Caco-2 (cell line): ENCODE measurements at regions not wholly inside any gene's neighbourhood (a gene's known extent, or its start where the extent isn't known, plus 50 kb on each side); places are given as distances from the start of the nearest gene placed in this dataset.

Experiments
- BruUV-seq: library from RNA; stranded (reverse); fragments of 400-500 nt; replicated peaks from 2 replicates; lab custom pipeline; 2021; lab: Mats Ljungman, UMichigan
- CTCF ChIA-PET: fragments of 300-600 bp; sonication (Branson Sonifier 250); formaldehyde crosslinking; loops from one replicate; lab custom pipeline; 2022; ENCODE audit warnings: antibody characterized with exemption; lab: Charles Lee
- POLR2A ChIA-PET: fragments of 300-600 bp; sonication (Branson Sonifier 250); formaldehyde crosslinking; loops from one replicate; lab custom pipeline; 2022; ENCODE audit warnings: antibody characterized with exemption; lab: Charles Lee
- DNase-seq, 2 experiments: peaks; one replicate each; pipeline versions ENCODE4 v3.0.0 to v3.0.0-alpha.2; 2020 to 2022
- H3K27me3 ChIP-seq: replicated peaks from 2 replicates; pipeline ENCODE4 v1.6.0; 2011; ENCODE audit warnings: low read length; ENCODE audit not compliant: control insufficient read depth, insufficient read depth
- H3K36me3 ChIP-seq: 2 replicates; pipeline ENCODE4 v1.5.1; 2011; ENCODE audit warnings: low read length; ENCODE audit not compliant: control insufficient read depth, insufficient read depth
- H3K4me1 ChIP-seq: fragments of 250-450 bp; sonication (Bioruptor Pico); 2 replicates; pipeline ENCODE4 v1.5.1; 2020; ENCODE audit warnings: mild to moderate bottlenecking
- H3K4me3 ChIP-seq: 2 replicates; pipeline ENCODE4 v1.5.1; 2011; ENCODE audit warnings: low read depth, mild to moderate bottlenecking, control low read depth, low read length
- H3K9me3 ChIP-seq: fragments of 250-450 bp; sonication (Bioruptor Pico); 2 replicates; pipeline ENCODE4 v1.5.1; 2020; ENCODE audit warnings: mild to moderate bottlenecking, moderate library complexity
- H3K27ac Mint-ChIP-seq: one replicate; pipeline ENCODE4 v1.8.0; 2022; ENCODE audit warnings: mixed read lengths; ENCODE audit not compliant: unreplicated experiment
- H3K27me3 Mint-ChIP-seq: one replicate; pipeline ENCODE4 v1.8.0; 2022; ENCODE audit warnings: mixed read lengths; ENCODE audit not compliant: insufficient read depth, unreplicated experiment
- H3K36me3 Mint-ChIP-seq: one replicate; pipeline ENCODE4 v1.8.0; 2022; ENCODE audit warnings: mild to moderate bottlenecking, mixed read lengths; ENCODE audit not compliant: insufficient read depth, unreplicated experiment
- H3K4me1 Mint-ChIP-seq: one replicate; pipeline ENCODE4 v1.8.0; 2022; ENCODE audit warnings: low read depth, mixed read lengths; ENCODE audit not compliant: unreplicated experiment
- H3K4me3 Mint-ChIP-seq: one replicate; pipeline ENCODE4 v1.8.0; 2022; ENCODE audit warnings: mild to moderate bottlenecking, moderate library complexity, mixed read lengths; ENCODE audit not compliant: unreplicated experiment
- H3K9me3 Mint-ChIP-seq: one replicate; pipeline ENCODE4 v1.8.0; 2022; ENCODE audit warnings: mixed read lengths; ENCODE audit not compliant: unreplicated experiment
- CTCF ChIP-seq, 2 experiments: fragments of 200-600 bp in 1 of 2; IDR thresholded peaks; 1 replicate in 1 of 2; 2 replicates in 1 of 2; pipeline versions ENCODE4 v1.5.1 to v1.8.0; 2011 to 2022; ENCODE audit warnings: antibody characterized with exemption in 1 of 2, control low read depth in 1 of 2, inconsistent platforms in 1 of 2, low read depth in 1 of 2, low read length in 1 of 2, mild to moderate bottlenecking in 1 of 2, moderate library complexity in 1 of 2; ENCODE audit not compliant: insufficient read depth in 1 of 2, severe bottlenecking in 1 of 2, unreplicated experiment in 1 of 2
- intact Hi-C: fragments of 100-400 bp; cut with micrococcal nuclease; formaldehyde crosslinking; loops from one replicate; pipeline ENCODE4 v1.10.0; 2022; ENCODE audit not compliant: unreplicated experiment

GRCh38 chr12:127928615-127929571, 338.1 kb upstream of the TMEM132C start:
- H3K9me3 Mint-ChIP-seq, result no peaks in the 10 kb centered on the region
- no peak for TF ChIP-seq CTCF (IDR thresholded peaks at IDR 0.05; ENCODE audit: insufficient read depth in 1 of 2, low read depth in 1 of 2, low read length in 1 of 2, severe bottlenecking in 1 of 2, unreplicated experiment in 1 of 2)
- ChIA-PET CTCF (no interaction called here), POLR2A (no interaction called here)
- H3K4me3 Mint-ChIP-seq, result no peak overlapping the region
- H3K4me1 Mint-ChIP-seq, result no peaks in the 10 kb centered on the region
- BruUV-seq, result no TSS peak
- peaks cover 3% of the 10 kb centered on the region for H3K27me3 Mint-ChIP-seq
- Histone ChIP-seq H3K36me3 (no peaks in the 10 kb centered on the region), H3K27me3 (no peaks in the 10 kb centered on the region), H3K4me1 (no peaks in the 10 kb centered on the region), H3K9me3 (no peaks in the 10 kb centered on the region), H3K4me3 (no peak overlapping the region)
- no peak for DNase-seq
- no peaks in the 10 kb centered on the region for H3K36me3 Mint-ChIP-seq
- intact Hi-C loops, result no loop called here
- no peak overlapping the region for H3K27ac Mint-ChIP-seq

GRCh38 chr12:127930122-127930521, 336.8 kb upstream of the TMEM132C start:
- ChIA-PET POLR2A (no interaction called here), CTCF (no interaction called here)
- no peak overlapping the region for H3K27ac Mint-ChIP-seq
- no peaks in the 10 kb centered on the region for H3K27me3 ChIP-seq
- H3K4me3 Mint-ChIP-seq, result no peak overlapping the region
- no peaks in the 10 kb centered on the region for H3K4me1 Mint-ChIP-seq
- no peaks in the 10 kb centered on the region for H3K4me1 ChIP-seq
- H3K9me3 ChIP-seq, result no peaks in the 10 kb centered on the region
- no peaks in the 10 kb centered on the region for H3K9me3 Mint-ChIP-seq
- no peaks in the 10 kb centered on the region for H3K36me3 ChIP-seq
- intact Hi-C loops, result no loop called here
- DNase-seq, result no peak
- H3K36me3 Mint-ChIP-seq, result no peaks in the 10 kb centered on the region
- H3K4me3 ChIP-seq, result no peak overlapping the region
- peaks cover 3% of the 10 kb centered on the region for H3K27me3 Mint-ChIP-seq
- BruUV-seq, result no TSS peak
- no peak for TF ChIP-seq CTCF (IDR thresholded peaks at IDR 0.05; ENCODE audit: insufficient read depth in 1 of 2, low read depth in 1 of 2, low read length in 1 of 2, severe bottlenecking in 1 of 2, unreplicated experiment in 1 of 2)

GRCh38 chr12:127934409-127934808, 332.6 kb upstream of the TMEM132C start:
- Mint-ChIP-seq H3K36me3 (no peaks in the 10 kb centered on the region), H3K27me3 (peaks cover under 1% of the 10 kb centered on the region), H3K4me3 (no peak overlapping the region), H3K9me3 (no peaks in the 10 kb centered on the region), H3K27ac (no peak overlapping the region), H3K4me1 (no peaks in the 10 kb centered on the region)
- Histone ChIP-seq H3K9me3 (no peaks in the 10 kb centered on the region), H3K4me1 (no peaks in the 10 kb centered on the region), H3K4me3 (no peak overlapping the region), H3K27me3 (no peaks in the 10 kb centered on the region), H3K36me3 (no peaks in the 10 kb centered on the region)
- no peak for TF ChIP-seq CTCF (IDR thresholded peaks at IDR 0.05; ENCODE audit: insufficient read depth in 1 of 2, low read depth in 1 of 2, low read length in 1 of 2, severe bottlenecking in 1 of 2, unreplicated experiment in 1 of 2)
- DNase-seq, result no peak
- ChIA-PET POLR2A (no interaction called here), CTCF (no interaction called here)
- BruUV-seq, result no TSS peak
- intact Hi-C loops, result no loop called here
